Fibroblast of pulmonary artery (primary cell): ENCODE measurements at regions not wholly inside any gene's neighbourhood (a gene's known extent, or its start where the extent isn't known, plus 50 kb on each side); places are given as distances from the start of the nearest gene placed in this dataset.

Experiments
- DNase-seq: peaks from one replicate; pipeline ENCODE4 v3.0.0-alpha.2; 2010; ENCODE audit warnings: low read depth
- H3K4me3 ChIP-seq: replicated peaks from 2 replicates; pipeline ENCODE4 v1.5.1; 2011; ENCODE audit warnings: low read depth, mild to moderate bottlenecking, control low read depth, low read length, moderate library complexity
- CTCF ChIP-seq: IDR thresholded peaks from 2 replicates; pipeline ENCODE4 v1.5.1; 2011; ENCODE audit warnings: mild to moderate bottlenecking, control low read depth, low read length, inconsistent platforms; ENCODE audit errors: missing control alignments

- H3K4me3 ChIP-seq: no peak overlapping the region
- TF ChIP-seq CTCF: no peak
- DNase-seq: no peak
Measured at GRCh38 chr4:176843710-176844109, 51.0 kb upstream of the VEGFC start.

DNA sequence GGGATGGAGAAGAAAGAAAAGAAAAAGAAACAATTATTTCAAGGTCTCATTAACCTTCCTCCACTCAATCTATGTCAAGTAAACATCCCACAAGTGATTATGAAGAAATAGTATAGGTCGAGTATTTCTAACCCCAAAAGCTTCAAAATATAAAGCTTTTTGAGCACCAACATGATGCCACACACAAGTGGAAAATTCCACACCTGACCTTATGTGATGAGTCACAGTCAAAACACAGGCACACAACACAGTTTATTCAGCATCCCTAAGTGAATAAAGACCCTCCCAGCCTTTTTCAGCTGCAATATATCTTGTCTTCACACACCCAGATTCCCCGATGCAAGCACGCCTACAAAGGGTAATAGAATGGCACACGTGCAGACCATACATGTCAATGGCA is 51.7 kb upstream of the VEGFC start:
- no peak for TF ChIP-seq CTCF
- H3K4me3 ChIP-seq: no peak overlapping the region
- no peak for DNase-seq

- TF ChIP-seq CTCF: no peak
- H3K4me3 ChIP-seq: no peak overlapping the region
- no peak for DNase-seq
Measured at GRCh38 chr4:176845636-176846035, 52.9 kb upstream of the VEGFC start.

GRCh38 chr4:176849076-176849475 is 56.4 kb upstream of the VEGFC start:
- peak; percentile 25 for DNase-seq
- no peak for TF ChIP-seq CTCF
- no peak overlapping the region for H3K4me3 ChIP-seq

GRCh38 chr4:176850436-176850835 is 57.7 kb upstream of the VEGFC start:
- DNase-seq: no peak
- no peak for TF ChIP-seq CTCF
- H3K4me3 ChIP-seq: no peak overlapping the region

DNA sequence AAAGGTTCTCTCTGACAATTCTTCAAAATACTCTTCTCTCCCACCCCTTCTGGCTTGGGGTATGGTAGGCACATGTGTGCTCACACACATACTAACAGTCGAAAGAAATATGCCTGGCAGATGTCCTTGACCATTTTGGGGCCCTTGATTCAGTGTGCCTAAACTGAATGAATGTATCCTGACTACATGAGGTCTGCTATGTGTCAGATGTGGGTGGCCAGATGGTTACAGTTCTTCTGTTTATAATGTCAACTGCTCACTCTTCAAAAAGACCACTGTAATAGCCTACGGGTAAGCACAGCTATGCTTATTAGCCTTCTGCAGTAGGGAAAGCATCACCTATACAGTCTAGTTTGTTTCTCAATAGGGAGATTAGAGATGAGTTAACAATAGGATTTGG is 63.7 kb upstream of the VEGFC start:
- no peak for TF ChIP-seq CTCF
- no peak overlapping the region for H3K4me3 ChIP-seq
- DNase-seq: no peak

DNA sequence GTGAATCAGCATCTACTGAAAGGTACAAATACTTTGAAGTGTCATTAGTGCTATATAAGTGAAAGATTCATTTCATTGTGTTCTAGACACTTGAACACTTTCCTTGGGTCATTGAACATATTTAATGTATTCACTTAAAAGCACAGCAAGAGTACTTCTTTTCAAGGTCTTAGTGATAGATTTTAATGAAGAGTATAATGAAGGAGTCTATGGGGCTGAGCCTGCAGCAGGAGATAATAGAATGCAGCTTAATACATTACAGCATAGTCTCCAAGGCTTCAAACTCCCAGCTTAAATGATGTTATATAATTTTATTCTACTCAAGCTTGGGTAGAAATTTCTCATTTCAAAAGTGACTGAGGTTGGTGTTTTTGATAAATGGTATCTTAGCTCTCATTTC is 66.1 kb upstream of the VEGFC start:
- no peak for DNase-seq
- TF ChIP-seq CTCF: no peak
- no peak overlapping the region for H3K4me3 ChIP-seq
